HG02642 (cell line): ENCODE measurements at regions not wholly inside any gene's neighbourhood (a gene's known extent, or its start where the extent isn't known, plus 50 kb on each side); places are given as distances from the start of the nearest gene placed in this dataset.

Source experiments
- ATAC-seq: cut with Tn5 transposase; IDR thresholded peaks from one replicate; pipeline ENCODE4 v1.9.1; 2021; ENCODE audit warnings: mild to moderate bottlenecking; ENCODE audit not compliant: unreplicated experiment, poor library complexity

GRCh38 chr9:106298997-106299396 is 564.0 kb upstream of the ZNF462 start:
- no peak for ATAC-seq

- no peak for ATAC-seq
These were observed 558.5 kb upstream of the ZNF462 start for GRCh38 chr9:106304401-106304920.

GRCh38 chr9:106305428-106306133 is 557.4 kb upstream of the ZNF462 start:
- no peak for ATAC-seq

DNA sequence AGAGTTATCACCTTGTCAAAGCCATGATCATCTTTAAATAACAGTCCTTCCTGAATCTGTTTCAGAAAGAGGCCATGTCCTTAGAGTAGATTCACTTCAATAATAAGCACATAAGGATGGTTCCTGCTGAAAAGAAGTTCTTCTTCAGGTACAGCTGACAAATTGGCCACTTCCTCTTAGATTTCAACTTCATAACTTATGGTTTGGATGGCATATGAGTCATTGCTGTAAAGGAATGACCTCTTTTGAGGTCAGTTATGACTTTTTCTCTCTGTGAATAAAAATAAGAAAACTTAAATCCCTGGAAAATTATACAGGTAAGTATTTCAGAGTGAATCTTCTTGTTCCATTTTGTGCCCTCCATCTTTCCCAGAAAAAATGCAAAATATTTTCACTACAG is 555.3 kb upstream of the ZNF462 start:
- ATAC-seq, result no peak

DNA sequence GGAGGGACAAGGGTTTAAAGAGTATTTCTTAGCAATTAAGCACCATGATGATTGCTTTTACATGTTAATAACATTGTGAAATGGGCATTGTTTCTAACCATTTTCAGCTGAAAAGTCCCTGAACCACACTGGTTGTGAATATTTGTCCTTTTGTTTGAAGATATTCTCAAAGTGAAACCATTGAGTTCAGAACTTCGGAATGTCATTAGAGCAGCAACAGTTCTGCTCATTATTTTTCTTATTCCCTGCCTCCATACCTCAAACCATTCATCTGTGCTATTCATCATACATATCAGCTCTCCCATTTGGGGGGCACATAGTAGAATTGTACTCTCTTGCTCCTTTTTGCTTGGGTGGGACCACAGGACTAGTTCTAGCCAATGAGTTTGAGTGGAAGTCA is 553.0 kb upstream of the ZNF462 start:
- no peak for ATAC-seq

- no peak for ATAC-seq
These were observed 552.2 kb upstream of the ZNF462 start for GRCh38 chr9:106310782-106311181.

DNA sequence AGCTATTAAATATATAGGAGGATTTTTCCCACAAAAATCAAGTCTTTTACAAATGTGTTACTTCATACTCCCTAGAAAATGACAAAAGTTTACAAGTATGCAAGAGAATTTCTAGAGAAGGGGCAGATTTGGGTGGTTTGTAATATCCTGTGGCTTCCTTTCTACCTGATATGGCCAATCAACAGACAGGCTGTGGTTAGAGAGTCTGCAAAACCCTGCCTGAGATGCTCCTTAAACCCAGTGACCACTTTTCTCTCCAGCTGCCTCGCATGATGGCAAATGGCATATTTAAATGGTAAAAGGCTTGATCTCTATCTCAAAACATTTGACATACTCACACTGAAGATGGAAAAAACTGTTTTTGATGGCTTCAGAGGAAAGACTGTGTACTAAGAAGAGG is 550.1 kb upstream of the ZNF462 start:
- no peak for ATAC-seq

GRCh38 chr9:106314476-106314875 is 548.5 kb upstream of the ZNF462 start:
- ATAC-seq, result no peak

GRCh38 chr9:106321394-106322180 is 541.4 kb upstream of the ZNF462 start:
- no peak for ATAC-seq

DNA sequence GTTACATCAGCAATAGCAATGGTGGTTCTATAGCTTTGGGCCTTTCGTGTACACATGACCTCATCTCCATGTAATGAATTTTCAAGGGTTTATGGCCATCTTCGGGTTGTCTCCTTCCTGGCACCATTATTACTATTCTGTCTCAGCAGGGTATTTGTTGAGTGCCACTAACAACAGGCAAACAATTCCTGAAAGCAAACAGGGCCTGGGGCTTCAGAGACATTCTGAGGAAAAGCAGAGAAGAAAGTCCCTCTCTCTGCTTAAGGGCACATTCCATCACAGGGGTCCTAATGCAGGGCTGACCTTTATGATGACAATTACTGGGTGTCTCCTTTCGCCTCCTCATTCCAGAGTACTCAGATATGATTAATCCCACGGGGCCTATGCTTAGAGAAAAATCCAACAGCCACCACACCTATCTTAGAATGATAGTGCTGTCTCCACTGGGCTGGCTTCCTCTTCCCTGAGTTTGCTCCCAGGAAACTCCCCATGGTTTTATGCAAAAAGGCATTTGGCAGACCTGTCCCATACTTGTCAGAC is 540.2 kb upstream of the ZNF462 start:
- no peak for ATAC-seq

- ATAC-seq, result no peak
These were observed 538.8 kb upstream of the ZNF462 start for GRCh38 chr9:106324053-106324585.

DNA sequence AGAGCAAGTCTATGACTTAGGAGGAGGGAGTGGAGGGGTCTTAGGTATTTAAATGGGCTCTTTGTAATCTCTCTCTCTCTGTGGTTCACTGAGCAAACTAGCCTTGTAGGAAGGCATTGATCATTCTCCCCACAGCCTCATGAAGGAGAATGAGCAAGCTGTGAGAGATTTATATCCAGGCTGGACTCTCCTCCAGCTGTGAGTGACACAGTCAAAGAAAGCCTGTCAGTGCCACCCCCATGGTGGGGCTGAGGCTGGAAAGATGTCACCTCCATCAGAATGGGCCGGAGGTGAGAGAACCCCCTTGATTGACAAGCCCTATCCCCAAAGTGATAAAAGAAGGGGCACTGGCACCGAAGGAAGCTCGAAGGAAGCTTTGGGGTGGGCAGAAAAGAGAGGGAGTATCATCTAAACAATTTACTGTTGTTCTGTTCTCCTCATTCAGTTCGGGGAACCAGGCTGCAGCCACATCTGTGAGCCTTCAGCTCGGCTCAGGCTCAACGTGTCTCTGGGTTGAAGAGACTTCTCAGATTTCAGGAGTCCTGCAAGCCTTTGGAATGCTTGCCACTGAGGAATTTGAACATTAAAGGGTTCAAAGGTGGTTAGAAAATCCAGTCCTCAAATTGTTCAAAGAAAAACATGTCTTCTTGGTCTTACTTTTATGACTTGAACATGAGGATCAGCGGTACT is 538.2 kb upstream of the ZNF462 start:
- ATAC-seq, result no peak

- no peak for ATAC-seq
These were observed 536.5 kb upstream of the ZNF462 start for GRCh38 chr9:106326493-106326892.

GRCh38 chr9:106333481-106333880 is 529.5 kb upstream of the ZNF462 start:
- no peak for ATAC-seq

DNA sequence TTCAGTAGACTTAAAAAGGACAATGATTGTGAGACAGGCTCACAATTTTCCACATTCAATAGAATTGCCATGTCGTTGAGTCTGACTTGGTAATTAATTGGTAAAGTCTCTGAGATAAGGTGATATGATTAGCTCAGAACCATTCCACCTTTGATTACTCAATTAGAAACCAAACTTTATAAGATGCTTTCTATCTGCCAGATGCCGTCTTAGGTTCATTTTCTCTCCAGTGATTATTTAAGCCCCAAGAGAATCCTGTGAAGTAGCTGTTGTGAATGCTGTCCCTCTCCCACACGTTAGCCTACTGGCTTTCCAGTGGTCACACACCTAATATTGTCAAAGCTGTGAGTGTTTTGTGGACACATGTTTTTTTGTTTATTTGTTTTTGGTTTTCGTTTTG is 528.9 kb upstream of the ZNF462 start:
- ATAC-seq, result no peak

DNA sequence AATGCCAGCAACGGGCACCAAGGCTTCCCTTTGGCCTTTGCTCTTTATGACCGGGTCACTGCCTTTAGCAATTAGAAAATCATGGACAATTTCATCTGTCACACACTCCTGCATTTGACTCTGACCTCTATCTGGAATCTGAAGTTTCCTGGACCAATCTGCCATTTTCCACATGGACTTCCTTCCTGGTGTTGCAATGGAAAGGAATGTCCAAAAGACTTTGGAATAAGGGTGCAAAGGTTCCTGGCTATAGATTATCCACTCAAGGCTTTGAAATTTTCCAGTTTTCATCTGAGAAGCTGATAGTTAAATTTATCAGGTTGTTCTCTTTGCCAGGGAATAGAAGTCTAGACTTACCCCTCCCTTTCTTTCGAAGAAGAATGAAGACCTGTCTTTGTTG is 523.1 kb upstream of the ZNF462 start:
- ATAC-seq, result no peak

- ATAC-seq, result no peak
These were observed 512.2 kb upstream of the ZNF462 start for GRCh38 chr9:106350777-106351176.

DNA sequence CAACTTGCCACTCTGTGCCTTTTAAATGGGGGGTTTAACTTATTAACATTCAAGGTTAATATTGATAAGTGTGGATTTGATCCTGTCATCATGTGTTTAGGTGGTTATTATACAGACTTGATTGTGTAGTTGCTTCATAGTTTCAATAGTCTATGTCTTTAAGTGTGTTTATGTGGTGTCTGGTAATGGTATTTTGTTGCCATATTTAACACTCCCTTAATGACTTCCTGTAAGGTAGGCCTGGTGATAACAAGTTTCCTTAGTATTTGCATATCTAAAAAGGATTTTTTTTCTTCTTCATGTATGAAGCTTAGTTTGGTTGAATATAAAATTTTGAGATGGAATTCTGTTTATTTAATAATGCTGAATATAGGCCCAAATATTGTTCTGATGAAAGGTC is 506.0 kb upstream of the ZNF462 start:
- no peak for ATAC-seq

DNA sequence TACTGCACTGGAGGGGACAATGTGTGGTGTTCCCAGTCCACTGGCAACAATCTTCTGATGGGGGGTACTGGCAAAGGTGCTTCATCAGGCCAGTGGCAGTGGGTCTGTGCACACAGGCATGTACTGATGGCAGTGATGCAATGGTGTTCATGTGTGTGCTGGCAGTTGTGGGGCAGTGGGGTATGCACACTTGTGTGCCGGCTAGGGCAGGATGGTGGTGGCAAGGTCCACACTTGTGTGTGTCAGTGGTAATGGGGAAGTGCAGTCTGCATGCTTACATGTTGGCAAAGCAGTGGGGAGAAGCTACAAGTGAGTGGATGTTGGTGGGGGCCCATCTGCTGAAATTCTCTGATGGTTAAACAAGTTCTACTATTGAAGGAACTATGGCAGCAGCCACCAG is 504.6 kb upstream of the ZNF462 start:
- no peak for ATAC-seq

GRCh38 chr9:106376689-106377088 is 486.3 kb upstream of the ZNF462 start:
- ATAC-seq, result no peak

DNA sequence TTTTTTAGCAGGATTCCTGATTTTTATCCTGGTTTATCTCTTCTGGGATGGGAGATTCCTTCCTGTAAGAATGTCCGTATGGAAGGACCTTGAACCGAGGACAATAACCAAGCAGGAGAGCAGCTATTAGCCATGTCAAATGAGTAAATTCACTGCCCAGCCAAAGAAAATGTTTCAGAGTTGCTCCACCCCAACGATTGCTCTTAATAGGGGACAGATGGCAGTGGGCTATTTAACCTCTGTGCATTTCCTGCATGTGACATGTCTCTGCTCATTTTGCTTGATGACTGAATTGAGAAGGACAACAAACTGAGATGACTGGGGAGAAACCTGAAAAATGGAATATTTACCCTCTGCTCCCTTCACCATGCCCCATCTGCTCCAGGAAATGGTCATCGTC is 479.9 kb upstream of the ZNF462 start:
- ATAC-seq, result no peak
